ENCODE measurements at regions not wholly inside any gene's neighbourhood (a gene's known extent, or its start where the extent isn't known, plus 50 kb on each side); places are given as distances from the start of the nearest gene placed in this dataset.

DNA sequence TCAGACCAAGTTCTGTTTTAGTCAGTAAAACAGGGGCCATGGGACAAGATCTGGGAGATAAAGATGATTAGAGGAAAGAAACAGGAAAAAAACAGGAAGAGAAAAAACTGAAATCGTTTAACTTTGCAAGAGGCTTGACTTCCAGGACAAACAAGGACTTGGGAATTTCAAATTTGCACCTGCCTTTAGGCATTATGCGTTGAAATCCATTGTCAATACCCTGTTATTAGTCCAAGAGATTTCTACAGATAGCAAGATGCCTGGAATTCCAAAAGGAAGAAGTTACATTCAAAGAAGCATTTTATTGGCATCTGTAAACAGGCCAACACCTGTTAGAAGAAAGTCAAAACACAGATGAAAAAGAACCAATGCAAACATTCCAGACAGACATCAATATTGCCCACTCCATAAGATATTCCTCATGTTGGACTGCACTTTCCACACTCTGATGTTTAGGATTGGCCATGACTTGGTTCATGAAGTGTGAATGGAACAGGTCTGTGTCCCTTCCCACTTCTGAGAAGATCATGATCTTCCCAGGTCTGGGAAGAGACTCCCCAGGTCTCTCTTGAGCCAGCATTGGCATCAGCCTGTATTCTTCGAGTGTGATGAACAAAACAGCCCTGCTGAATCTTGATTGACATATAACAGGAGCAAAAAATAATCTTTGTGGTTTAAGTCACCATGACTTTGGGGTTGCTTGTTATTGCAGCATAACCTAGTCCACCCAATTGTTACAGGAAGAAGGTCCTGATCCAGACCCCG is 181.4 kb upstream of the FN1 start (continued):
- TF ChIP-seq, protein P1, sequence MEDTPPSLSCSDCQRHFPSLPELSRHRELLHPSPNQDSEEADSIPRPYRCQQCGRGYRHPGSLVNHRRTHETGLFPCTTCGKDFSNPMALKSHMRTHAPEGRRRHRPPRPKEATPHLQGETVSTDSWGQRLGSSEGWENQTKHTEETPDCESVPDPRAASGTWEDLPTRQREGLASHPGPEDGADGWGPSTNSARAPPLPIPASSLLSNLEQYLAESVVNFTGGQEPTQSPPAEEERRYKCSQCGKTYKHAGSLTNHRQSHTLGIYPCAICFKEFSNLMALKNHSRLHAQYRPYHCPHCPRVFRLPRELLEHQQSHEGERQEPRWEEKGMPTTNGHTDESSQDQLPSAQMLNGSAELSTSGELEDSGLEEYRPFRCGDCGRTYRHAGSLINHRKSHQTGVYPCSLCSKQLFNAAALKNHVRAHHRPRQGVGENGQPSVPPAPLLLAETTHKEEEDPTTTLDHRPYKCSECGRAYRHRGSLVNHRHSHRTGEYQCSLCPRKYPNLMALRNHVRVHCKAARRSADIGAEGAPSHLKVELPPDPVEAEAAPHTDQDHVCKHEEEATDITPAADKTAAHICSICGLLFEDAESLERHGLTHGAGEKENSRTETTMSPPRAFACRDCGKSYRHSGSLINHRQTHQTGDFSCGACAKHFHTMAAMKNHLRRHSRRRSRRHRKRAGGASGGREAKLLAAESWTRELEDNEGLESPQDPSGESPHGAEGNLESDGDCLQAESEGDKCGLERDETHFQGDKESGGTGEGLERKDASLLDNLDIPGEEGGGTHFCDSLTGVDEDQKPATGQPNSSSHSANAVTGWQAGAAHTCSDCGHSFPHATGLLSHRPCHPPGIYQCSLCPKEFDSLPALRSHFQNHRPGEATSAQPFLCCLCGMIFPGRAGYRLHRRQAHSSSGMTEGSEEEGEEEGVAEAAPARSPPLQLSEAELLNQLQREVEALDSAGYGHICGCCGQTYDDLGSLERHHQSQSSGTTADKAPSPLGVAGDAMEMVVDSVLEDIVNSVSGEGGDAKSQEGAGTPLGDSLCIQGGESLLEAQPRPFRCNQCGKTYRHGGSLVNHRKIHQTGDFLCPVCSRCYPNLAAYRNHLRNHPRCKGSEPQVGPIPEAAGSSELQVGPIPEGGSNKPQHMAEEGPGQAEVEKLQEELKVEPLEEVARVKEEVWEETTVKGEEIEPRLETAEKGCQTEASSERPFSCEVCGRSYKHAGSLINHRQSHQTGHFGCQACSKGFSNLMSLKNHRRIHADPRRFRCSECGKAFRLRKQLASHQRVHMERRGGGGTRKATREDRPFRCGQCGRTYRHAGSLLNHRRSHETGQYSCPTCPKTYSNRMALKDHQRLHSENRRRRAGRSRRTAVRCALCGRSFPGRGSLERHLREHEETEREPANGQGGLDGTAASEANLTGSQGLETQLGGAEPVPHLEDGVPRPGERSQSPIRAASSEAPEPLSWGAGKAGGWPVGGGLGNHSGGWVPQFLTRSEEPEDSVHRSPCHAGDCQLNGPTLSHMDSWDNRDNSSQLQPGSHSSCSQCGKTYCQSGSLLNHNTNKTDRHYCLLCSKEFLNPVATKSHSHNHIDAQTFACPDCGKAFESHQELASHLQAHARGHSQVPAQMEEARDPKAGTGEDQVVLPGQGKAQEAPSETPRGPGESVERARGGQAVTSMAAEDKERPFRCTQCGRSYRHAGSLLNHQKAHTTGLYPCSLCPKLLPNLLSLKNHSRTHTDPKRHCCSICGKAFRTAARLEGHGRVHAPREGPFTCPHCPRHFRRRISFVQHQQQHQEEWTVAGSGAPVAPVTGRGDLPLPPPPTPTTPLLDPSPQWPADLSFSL (CRISPR knock-in tag; IDR thresholded peaks at IDR 0.05) = no peak
- no peak for TF ChIP-seq ZNF468 (CRISPR knock-in tag; IDR thresholded peaks at IDR 0.05)
- peak in 1 of 2 experiments; percentile 85; a peak in 1 of 4 replicates for TF ChIP-seq KLF16 (CRISPR knock-in tag; IDR thresholded peaks at IDR 0.05)
- 0 out of 2 replicates have a peak, but pooled peaks have one; percentile 28 for TF ChIP-seq ZNF143 (CRISPR knock-in tag; IDR thresholded peaks at IDR 0.05)
- TF ChIP-seq KDM6A (CRISPR knock-in tag; IDR thresholded peaks at IDR 0.05; ENCODE audit: low read depth) = peak; percentile 53; the same call in 1 of the 2 replicates
- TF ChIP-seq ZNF772 (CRISPR knock-in tag; IDR thresholded peaks at IDR 0.05) = no peak; the same call in 1 of the 2 replicates
- peak; percentile 100 for TF ChIP-seq ZNF12 (CRISPR knock-in tag; IDR thresholded peaks at IDR 0.05)
- TF ChIP-seq CEBPB (IDR thresholded peaks at IDR 0.05; ENCODE audit: borderline replicate concordance, low read depth, low read length) = no peak
- TF ChIP-seq THAP11 (CRISPR knock-in tag; IDR thresholded peaks at IDR 0.05) = peak; percentile 74
- no peak for TF ChIP-seq NFKBIZ (CRISPR knock-in tag; IDR thresholded peaks at IDR 0.05)
- TF ChIP-seq SAFB2 (CRISPR knock-in tag; IDR thresholded peaks at IDR 0.05; ENCODE audit: borderline replicate concordance, low read depth) = no peak
- no peak for TF ChIP-seq ZNF550 (CRISPR knock-in tag; IDR thresholded peaks at IDR 0.05; ENCODE audit: borderline replicate concordance)
- 0 out of 2 replicates have a peak, but pooled peaks have one; percentile 29 for TF ChIP-seq ZNF224 (CRISPR knock-in tag; IDR thresholded peaks at IDR 0.05)
- peak; percentile 67 for TF ChIP-seq HOXA3 (CRISPR knock-in tag; IDR thresholded peaks at IDR 0.05)
- TF ChIP-seq MED13 (CRISPR knock-in tag; IDR thresholded peaks at IDR 0.05) = peak; percentile 100
- no peak for TF ChIP-seq CHCHD3 (CRISPR knock-in tag; IDR thresholded peaks at IDR 0.05)
- TF ChIP-seq ZNF282 (IDR thresholded peaks at IDR 0.05; ENCODE audit: partially characterized antibody) = no peak
- TF ChIP-seq ZNF775 (CRISPR knock-in tag; IDR thresholded peaks at IDR 0.05; ENCODE audit: borderline replicate concordance) = peak; percentile 81; the same call in 1 of the 2 replicates
- peak; percentile 98 for TF ChIP-seq NKX3-1 (CRISPR knock-in tag; IDR thresholded peaks at IDR 0.05)
- TF ChIP-seq ZNF510 (CRISPR knock-in tag; IDR thresholded peaks at IDR 0.05; ENCODE audit: low read depth) = 0 out of 2 replicates have a peak, but pooled peaks have one; percentile 68
- 0 out of 2 replicates have a peak, but pooled peaks have one; percentile 21 for TF ChIP-seq ZNF3 (CRISPR knock-in tag; IDR thresholded peaks at IDR 0.05)
- TF ChIP-seq RBAK (CRISPR knock-in tag; IDR thresholded peaks at IDR 0.05) = no peak
- TF ChIP-seq MBNL3 (CRISPR knock-in tag; conservative IDR thresholded peaks at IDR 0.05) = no peak
- peak; percentile 76; the same call in 1 of the 2 replicates for TF ChIP-seq ZSCAN12 (CRISPR knock-in tag; IDR thresholded peaks at IDR 0.05)
- no peak for TF ChIP-seq GTF2F1 (IDR thresholded peaks at IDR 0.05; ENCODE audit: low read length)
- TF ChIP-seq RFXAP (CRISPR knock-in tag; IDR thresholded peaks at IDR 0.05; ENCODE audit: borderline replicate concordance) = peak; percentile 75
- no peak for TF ChIP-seq ZNF619 (CRISPR knock-in tag; IDR thresholded peaks at IDR 0.05)
- TF ChIP-seq ELF3 (CRISPR knock-in tag; IDR thresholded peaks at IDR 0.05) = peak; percentile 98

Data from HepG2 (cell line).